HepG2 (cell line): ENCODE measurements at regions not wholly inside any gene's neighbourhood (a gene's known extent, or its start where the extent isn't known, plus 50 kb on each side); places are given as distances from the start of the nearest gene placed in this dataset.

Source experiments
- MED8 ChIP-seq: sonication (generic); formaldehyde crosslinking; IDR thresholded peaks from 2 replicates; pipeline ENCODE4 v1.8.1; 2023; ENCODE audit warnings: mild to moderate bottlenecking, missing genetic modification reagents; ENCODE audit not compliant: insufficient replicate concordance
- TSC22D2 ChIP-seq: sonication (generic); formaldehyde crosslinking; IDR thresholded peaks from 2 replicates; pipeline ENCODE4 v1.5.1; 2020; ENCODE audit warnings: missing genetic modification reagents, mild to moderate bottlenecking, borderline replicate concordance
- ZFP62 ChIP-seq: sonication (generic); formaldehyde crosslinking; IDR thresholded peaks from 2 replicates; pipeline ENCODE4 v1.4.0; 2020; ENCODE audit warnings: missing genetic modification reagents
- ZNF326 ChIP-seq: sonication (generic); formaldehyde crosslinking; IDR thresholded peaks from 2 replicates; pipeline ENCODE4 v1.4.0; 2020; ENCODE audit warnings: missing genetic modification reagents, borderline replicate concordance
- ZNF703 ChIP-seq: sonication (generic); formaldehyde crosslinking; IDR thresholded peaks from 2 replicates; pipeline ENCODE4 v1.5.1; 2020; ENCODE audit warnings: missing genetic modification reagents, mild to moderate bottlenecking, moderate library complexity, borderline replicate concordance
- TF ChIP-seq, protein P1 (sequence below): IDR thresholded peaks from 2 replicates; pipeline ENCODE4 v1.6.1; 2018; ENCODE audit warnings: missing genetic modification reagents
- TF ChIP-seq, protein P2 (sequence below): sonication (generic); IDR thresholded peaks from 2 replicates; pipeline ENCODE4 v1.6.1; 2016; ENCODE audit warnings: low read depth, borderline replicate concordance
- TF ChIP-seq, protein P3 (sequence below): sonication (generic); formaldehyde crosslinking; IDR thresholded peaks from 2 replicates; pipeline ENCODE4 v1.4.0; 2020; ENCODE audit warnings: missing genetic modification reagents
- TF ChIP-seq, protein P4 (sequence below): sonication (generic); formaldehyde crosslinking; IDR thresholded peaks from 2 replicates; pipeline ENCODE4 v1.4.0; 2020; ENCODE audit warnings: missing genetic modification reagents, mild to moderate bottlenecking, borderline replicate concordance

DNA sequence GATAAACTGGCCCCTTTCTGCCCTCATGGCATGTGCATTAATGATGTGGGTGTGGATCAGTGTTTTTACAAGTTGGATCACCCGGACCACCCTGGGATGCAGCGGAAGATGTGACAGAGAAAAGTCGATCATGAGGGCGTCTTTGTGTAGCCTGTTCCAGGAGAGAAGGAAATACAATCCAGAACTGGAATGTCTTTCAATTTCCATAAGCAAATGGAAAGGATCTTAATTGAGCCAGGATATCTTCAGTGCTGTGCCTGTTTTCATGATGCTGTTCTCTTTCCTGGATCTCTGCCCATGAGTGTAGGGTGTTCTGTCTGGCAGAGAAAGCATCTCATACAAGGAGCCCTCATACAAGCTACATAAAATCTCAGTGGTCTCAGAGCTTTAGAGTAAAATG lies 481.4 kb downstream of the XYLT1 start (continued):
- TF ChIP-seq TSC22D2 (CRISPR knock-in tag) (no peak), ZNF703 (CRISPR knock-in tag) (no peak), MED8 (CRISPR knock-in tag) (no peak), ZFP62 (CRISPR knock-in tag) (no peak), ZNF326 (no peak)
- TF ChIP-seq, protein P1, sequence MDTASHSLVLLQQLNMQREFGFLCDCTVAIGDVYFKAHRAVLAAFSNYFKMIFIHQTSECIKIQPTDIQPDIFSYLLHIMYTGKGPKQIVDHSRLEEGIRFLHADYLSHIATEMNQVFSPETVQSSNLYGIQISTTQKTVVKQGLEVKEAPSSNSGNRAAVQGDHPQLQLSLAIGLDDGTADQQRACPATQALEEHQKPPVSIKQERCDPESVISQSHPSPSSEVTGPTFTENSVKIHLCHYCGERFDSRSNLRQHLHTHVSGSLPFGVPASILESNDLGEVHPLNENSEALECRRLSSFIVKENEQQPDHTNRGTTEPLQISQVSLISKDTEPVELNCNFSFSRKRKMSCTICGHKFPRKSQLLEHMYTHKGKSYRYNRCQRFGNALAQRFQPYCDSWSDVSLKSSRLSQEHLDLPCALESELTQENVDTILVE = no peak
- TF ChIP-seq, protein P2, sequence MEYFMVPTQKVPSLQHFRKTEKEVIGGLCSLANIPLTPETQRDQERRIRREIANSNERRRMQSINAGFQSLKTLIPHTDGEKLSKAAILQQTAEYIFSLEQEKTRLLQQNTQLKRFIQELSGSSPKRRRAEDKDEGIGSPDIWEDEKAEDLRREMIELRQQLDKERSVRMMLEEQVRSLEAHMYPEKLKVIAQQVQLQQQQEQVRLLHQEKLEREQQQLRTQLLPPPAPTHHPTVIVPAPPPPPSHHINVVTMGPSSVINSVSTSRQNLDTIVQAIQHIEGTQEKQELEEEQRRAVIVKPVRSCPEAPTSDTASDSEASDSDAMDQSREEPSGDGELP = no peak
- TF ChIP-seq, protein P3, sequence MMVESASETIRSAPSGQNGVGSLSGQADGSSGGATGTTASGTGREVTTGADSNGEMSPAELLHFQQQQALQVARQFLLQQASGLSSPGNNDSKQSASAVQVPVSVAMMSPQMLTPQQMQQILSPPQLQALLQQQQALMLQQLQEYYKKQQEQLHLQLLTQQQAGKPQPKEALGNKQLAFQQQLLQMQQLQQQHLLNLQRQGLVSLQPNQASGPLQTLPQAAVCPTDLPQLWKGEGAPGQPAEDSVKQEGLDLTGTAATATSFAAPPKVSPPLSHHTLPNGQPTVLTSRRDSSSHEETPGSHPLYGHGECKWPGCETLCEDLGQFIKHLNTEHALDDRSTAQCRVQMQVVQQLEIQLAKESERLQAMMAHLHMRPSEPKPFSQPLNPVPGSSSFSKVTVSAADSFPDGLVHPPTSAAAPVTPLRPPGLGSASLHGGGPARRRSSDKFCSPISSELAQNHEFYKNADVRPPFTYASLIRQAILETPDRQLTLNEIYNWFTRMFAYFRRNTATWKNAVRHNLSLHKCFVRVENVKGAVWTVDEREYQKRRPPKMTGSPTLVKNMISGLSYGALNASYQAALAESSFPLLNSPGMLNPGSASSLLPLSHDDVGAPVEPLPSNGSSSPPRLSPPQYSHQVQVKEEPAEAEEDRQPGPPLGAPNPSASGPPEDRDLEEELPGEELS (CRISPR knock-in tag) = no peak
- TF ChIP-seq, protein P4, sequence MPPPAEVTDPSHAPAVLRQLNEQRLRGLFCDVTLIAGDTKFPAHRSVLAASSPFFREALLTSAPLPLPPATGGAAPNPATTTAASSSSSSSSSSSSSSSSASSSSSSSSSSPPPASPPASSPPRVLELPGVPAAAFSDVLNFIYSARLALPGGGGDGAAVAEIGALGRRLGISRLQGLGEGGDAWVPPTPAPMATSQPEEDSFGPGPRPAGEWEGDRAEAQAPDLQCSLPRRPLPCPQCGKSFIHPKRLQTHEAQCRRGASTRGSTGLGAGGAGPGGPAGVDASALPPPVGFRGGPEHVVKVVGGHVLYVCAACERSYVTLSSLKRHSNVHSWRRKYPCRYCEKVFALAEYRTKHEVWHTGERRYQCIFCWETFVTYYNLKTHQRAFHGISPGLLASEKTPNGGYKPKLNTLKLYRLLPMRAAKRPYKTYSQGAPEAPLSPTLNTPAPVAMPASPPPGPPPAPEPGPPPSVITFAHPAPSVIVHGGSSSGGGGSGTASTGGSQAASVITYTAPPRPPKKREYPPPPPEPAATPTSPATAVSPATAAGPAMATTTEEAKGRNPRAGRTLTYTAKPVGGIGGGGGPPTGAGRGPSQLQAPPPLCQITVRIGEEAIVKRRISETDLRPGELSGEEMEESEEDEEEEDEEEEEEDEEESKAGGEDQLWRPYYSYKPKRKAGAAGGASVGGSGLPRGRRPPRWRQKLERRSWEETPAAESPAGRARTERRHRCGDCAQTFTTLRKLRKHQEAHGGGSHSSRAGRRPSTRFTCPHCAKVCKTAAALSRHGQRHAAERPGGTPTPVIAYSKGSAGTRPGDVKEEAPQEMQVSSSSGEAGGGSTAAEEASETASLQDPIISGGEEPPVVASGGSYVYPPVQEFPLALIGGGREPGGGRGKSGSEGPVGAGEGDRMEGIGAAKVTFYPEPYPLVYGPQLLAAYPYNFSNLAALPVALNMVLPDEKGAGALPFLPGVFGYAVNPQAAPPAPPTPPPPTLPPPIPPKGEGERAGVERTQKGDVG (CRISPR knock-in tag) = no peak
